ENCODE measurements at regions not wholly inside any gene's neighbourhood (a gene's known extent, or its start where the extent isn't known, plus 50 kb on each side); places are given as distances from the start of the nearest gene placed in this dataset.

DNA sequence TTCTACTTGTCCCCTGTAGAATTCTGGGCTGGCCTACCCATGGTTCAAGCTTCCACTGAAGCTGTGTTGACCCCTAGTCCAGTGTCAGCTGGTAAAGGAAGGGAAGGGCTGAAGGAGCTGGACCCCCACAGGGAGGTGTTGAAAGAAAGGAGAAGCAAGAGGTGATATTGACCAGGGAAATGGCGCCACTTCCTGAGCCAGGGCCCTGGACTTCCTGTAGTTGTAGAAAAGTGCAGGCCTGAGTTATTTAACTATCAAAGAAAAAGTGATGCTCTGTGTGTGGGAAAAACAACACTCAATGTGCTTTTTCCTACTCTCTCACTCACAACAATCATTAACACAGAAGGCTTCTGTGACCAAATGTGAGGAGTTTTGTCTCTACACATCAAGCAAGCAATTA lies 60.0 kb upstream of the IER3 start:
- no peak overlapping the region for H3K27ac Mint-ChIP-seq
- peaks cover 1% of the 10 kb centered on the region for H3K4me1 Mint-ChIP-seq (ENCODE audit: low read depth)
- H3K9me3 Mint-ChIP-seq (ENCODE audit: low read depth) = no peaks in the 10 kb centered on the region
- H3K36me3 Mint-ChIP-seq (ENCODE audit: insufficient read depth) = no peaks in the 10 kb centered on the region
- DNase-seq (ENCODE audit: low spot score, unreplicated experiment) = no peak
- TF ChIP-seq, protein P1, sequence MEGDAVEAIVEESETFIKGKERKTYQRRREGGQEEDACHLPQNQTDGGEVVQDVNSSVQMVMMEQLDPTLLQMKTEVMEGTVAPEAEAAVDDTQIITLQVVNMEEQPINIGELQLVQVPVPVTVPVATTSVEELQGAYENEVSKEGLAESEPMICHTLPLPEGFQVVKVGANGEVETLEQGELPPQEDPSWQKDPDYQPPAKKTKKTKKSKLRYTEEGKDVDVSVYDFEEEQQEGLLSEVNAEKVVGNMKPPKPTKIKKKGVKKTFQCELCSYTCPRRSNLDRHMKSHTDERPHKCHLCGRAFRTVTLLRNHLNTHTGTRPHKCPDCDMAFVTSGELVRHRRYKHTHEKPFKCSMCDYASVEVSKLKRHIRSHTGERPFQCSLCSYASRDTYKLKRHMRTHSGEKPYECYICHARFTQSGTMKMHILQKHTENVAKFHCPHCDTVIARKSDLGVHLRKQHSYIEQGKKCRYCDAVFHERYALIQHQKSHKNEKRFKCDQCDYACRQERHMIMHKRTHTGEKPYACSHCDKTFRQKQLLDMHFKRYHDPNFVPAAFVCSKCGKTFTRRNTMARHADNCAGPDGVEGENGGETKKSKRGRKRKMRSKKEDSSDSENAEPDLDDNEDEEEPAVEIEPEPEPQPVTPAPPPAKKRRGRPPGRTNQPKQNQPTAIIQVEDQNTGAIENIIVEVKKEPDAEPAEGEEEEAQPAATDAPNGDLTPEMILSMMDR (IDR thresholded peaks at IDR 0.05; ENCODE audit: unreplicated experiment) = no peak
- no peaks in the 10 kb centered on the region for H3K27me3 Mint-ChIP-seq
- H3K4me3 Mint-ChIP-seq (ENCODE audit: low read depth) = no peak overlapping the region

DNA sequence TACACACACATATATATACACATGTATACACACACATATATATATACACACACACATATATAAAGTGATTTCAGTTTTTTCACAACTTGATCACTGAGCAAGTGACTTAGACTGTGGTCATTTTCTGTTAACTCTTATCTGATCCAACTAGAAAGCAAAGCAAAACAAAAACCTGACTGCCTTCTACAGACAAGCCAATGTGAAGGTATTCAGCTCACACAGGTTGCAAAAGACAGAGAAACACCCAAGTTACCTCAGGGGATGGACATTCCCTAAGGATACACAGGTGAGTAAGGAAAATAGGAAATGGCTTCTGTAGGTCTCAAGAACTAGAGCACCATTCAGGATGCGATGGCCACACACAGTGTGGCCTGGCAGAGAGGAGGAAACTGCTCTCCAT lies 58.4 kb upstream of the IER3 start:
- H3K4me1 Mint-ChIP-seq (ENCODE audit: low read depth) = peaks cover 1% of the 10 kb centered on the region
- DNase-seq (ENCODE audit: low spot score, unreplicated experiment) = no peak
- TF ChIP-seq, protein P1 (IDR thresholded peaks at IDR 0.05; ENCODE audit: unreplicated experiment) = no peak
- H3K9me3 Mint-ChIP-seq (ENCODE audit: low read depth) = no peaks in the 10 kb centered on the region
- no peak overlapping the region for H3K27ac Mint-ChIP-seq
- H3K27me3 Mint-ChIP-seq = no peaks in the 10 kb centered on the region
- no peaks in the 10 kb centered on the region for H3K36me3 Mint-ChIP-seq (ENCODE audit: insufficient read depth)
- H3K4me3 Mint-ChIP-seq (ENCODE audit: low read depth) = no peak overlapping the region

DNA sequence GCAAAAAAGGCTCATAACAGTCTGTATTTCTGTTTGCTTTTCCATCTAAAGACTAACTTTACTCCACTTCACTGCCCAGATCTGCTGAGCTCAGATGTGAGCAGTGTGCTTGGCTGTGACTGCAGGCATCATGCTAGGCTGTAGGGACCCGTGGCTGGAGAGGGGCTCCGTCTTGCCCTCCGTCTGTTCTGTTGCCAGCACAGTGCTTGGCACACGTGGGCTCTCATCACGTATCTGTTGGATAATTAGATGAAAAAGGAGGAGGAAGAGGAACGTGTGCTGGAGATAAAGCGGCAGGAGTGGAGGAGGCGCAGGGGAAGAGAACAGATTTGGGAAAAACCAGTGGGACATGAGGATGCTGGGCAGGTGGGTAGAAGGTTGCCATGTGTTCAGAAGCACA lies 57.6 kb upstream of the IER3 start:
- Mint-ChIP-seq H3K27ac (no peak overlapping the region), H3K9me3 (ENCODE audit: low read depth) (no peaks in the 10 kb centered on the region), H3K4me3 (ENCODE audit: low read depth) (no peak overlapping the region), H3K36me3 (ENCODE audit: insufficient read depth) (no peaks in the 10 kb centered on the region), H3K4me1 (ENCODE audit: low read depth) (peaks cover 1% of the 10 kb centered on the region), H3K27me3 (no peaks in the 10 kb centered on the region)
- TF ChIP-seq, protein P1 (IDR thresholded peaks at IDR 0.05; ENCODE audit: unreplicated experiment) = no peak
- no peak for DNase-seq (ENCODE audit: low spot score, unreplicated experiment)

DNA sequence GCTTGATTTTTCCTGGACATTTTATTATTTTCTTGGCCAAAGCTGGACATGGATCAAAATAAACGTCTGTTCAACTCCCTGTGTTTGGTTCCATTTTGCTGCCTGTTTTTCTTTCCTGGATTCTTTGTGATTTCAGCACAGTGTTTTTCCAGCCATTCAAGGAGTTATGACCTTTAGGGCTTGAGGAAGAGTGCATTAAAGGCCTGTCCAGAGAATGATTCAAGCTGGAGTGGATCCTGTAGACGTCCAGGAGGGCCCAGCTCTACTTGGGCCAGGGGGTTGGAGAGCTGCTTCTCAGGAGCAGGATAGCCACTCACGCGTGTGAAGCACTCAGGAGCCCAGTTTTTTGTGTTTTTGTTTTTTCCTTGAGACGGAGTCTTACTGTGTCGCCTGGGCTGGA lies 56.5 kb upstream of the IER3 start:
- no peak overlapping the region for H3K27ac Mint-ChIP-seq
- no peaks in the 10 kb centered on the region for H3K9me3 Mint-ChIP-seq (ENCODE audit: low read depth)
- H3K27me3 Mint-ChIP-seq = no peaks in the 10 kb centered on the region
- no peak overlapping the region for H3K4me3 Mint-ChIP-seq (ENCODE audit: low read depth)
- H3K4me1 Mint-ChIP-seq (ENCODE audit: low read depth) = peaks cover 1% of the 10 kb centered on the region
- TF ChIP-seq, protein P1 (IDR thresholded peaks at IDR 0.05; ENCODE audit: unreplicated experiment) = no peak
- DNase-seq (ENCODE audit: low spot score, unreplicated experiment) = no peak
- H3K36me3 Mint-ChIP-seq (ENCODE audit: insufficient read depth) = no peaks in the 10 kb centered on the region

DNA sequence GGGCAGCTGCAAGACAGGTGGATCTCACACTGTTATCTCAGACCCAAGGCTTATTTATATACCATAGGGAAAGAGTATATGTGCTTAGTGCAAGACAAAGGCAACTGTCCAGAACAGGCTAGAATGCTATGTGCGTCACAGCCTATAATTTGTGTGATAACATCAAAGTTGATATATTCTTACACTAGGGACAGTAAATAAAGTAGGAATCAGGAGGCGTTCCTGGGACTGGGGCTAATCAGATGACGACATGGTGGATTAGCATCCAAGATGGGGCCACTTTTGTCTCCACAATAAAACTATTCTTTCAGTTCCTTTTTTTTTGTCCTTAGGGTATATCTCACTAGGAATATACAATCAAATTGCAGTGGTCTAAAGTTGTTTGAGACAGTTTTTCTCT lies 54.9 kb upstream of the IER3 start:
- Mint-ChIP-seq H3K27me3 (no peaks in the 10 kb centered on the region), H3K9me3 (ENCODE audit: low read depth) (no peaks in the 10 kb centered on the region), H3K36me3 (ENCODE audit: insufficient read depth) (no peaks in the 10 kb centered on the region), H3K4me1 (ENCODE audit: low read depth) (peaks cover 1% of the 10 kb centered on the region), H3K27ac (no peak overlapping the region), H3K4me3 (ENCODE audit: low read depth) (no peak overlapping the region)
- TF ChIP-seq, protein P1 (IDR thresholded peaks at IDR 0.05; ENCODE audit: unreplicated experiment) = no peak
- DNase-seq (ENCODE audit: low spot score, unreplicated experiment) = no peak

Data from progenitor cell of endocrine pancreas (in vitro differentiated cells).